ENCODE measurements at regions not wholly inside any gene's neighbourhood (a gene's known extent, or its start where the extent isn't known, plus 50 kb on each side); places are given as distances from the start of the nearest gene placed in this dataset.

DNA sequence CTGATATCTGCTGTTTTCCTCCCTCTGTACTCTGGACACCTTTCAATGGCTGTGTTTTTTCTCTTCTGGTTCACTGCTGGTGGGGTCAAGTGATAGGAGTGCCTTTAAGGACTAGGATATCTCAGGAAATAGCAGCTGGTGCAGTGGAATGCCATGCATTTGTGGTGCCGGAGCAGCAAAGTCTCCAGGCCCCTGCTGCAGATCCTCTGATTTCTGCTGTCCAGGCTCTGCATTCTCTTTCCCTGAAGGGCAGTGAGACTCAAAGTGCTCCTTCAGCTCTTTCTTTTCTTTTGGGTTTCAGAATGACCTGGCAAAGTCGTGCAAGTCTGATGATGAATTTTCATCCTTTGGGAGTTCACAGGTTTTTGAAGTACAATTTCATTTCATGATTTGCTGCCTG, 774.3 kb downstream of the FAM181B start:
- TF ChIP-seq, protein P1, sequence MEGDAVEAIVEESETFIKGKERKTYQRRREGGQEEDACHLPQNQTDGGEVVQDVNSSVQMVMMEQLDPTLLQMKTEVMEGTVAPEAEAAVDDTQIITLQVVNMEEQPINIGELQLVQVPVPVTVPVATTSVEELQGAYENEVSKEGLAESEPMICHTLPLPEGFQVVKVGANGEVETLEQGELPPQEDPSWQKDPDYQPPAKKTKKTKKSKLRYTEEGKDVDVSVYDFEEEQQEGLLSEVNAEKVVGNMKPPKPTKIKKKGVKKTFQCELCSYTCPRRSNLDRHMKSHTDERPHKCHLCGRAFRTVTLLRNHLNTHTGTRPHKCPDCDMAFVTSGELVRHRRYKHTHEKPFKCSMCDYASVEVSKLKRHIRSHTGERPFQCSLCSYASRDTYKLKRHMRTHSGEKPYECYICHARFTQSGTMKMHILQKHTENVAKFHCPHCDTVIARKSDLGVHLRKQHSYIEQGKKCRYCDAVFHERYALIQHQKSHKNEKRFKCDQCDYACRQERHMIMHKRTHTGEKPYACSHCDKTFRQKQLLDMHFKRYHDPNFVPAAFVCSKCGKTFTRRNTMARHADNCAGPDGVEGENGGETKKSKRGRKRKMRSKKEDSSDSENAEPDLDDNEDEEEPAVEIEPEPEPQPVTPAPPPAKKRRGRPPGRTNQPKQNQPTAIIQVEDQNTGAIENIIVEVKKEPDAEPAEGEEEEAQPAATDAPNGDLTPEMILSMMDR (IDR thresholded peaks at IDR 0.05) = no peak
- TF ChIP-seq POLR2A (IDR thresholded peaks at IDR 0.05) = no peak

All from heart left ventricle (tissue), 13 donors.